ENCODE measurements at regions not wholly inside any gene's neighbourhood (a gene's known extent, or its start where the extent isn't known, plus 50 kb on each side); places are given as distances from the start of the nearest gene placed in this dataset.

DNA sequence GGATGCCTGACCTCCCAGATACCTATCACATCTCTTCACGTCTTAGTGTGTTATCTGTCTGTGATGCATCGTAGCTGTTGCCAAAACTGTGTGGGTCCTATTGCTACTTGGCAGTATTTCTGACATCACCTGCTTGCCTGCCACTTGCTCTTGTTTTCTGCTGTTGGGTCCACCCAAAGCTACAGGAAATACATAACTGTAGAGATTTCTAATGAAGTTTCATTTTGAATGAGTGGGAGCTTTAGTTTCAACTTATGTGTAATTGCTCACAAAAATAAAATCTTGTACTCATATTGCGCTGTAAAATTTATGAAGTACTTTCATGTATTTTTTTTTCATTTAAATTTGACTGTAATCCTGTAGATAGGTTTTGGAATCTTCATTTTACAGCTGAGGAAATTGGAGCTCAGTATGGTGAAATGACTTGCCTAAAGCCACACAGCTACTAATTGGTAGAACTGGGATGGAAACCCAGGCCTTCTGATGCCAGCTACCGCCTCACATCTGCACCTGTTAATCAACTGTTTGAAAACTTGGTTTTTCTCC lies 113.6 kb upstream of the MAN1A1 start:
- BruUV-seq (replicated peaks): no TSS peak

More for the DNA sequence above, 113.6 kb upstream of the MAN1A1 start:
- ATAC-seq: no peak
- no peaks in the 10 kb centered on the region for H3K36me3 ChIP-seq (replicated peaks in 1 of 2; ENCODE audit: control insufficient read depth in 1 of 2, insufficient read depth in 2 of 2, low read length in 2 of 2)
- POLR2A ChIA-PET: no interaction called here
- no peak overlapping the region for H3K4me3 ChIP-seq (replicated peaks in 1 of 3; ENCODE audit: insufficient read depth in 1 of 3, low read depth in 2 of 3, low read length in 3 of 3)
- in situ Hi-C loops (cut with HindIII; ENCODE audit: extremely low pct_ligation_motif_present, low pct_unique_long_range_greater_than_20kb): no loop called here
- FAIRE-seq: no peak
- H3K4me1 ChIP-seq (ENCODE audit: insufficient read depth, low read length): no peaks in the 10 kb centered on the region
- no peak overlapping the region for H3K4me2 ChIP-seq (ENCODE audit: low read depth, low read length)
- 37% methylated on average over 4 of the region's 4 CpGs for WGBS (ENCODE audit: low lambda C conversion rate)
- no peaks in the 10 kb centered on the region for H3K9me3 ChIP-seq (ENCODE audit: low read length)
- H3K79me2 ChIP-seq (ENCODE audit: insufficient read depth, low read length): no peaks in the 10 kb centered on the region
- no peak for TF ChIP-seq ZNF337 (CRISPR knock-in tag; IDR thresholded peaks at IDR 0.05; ENCODE audit: borderline replicate concordance, low read depth)
- TF ChIP-seq, protein P1, sequence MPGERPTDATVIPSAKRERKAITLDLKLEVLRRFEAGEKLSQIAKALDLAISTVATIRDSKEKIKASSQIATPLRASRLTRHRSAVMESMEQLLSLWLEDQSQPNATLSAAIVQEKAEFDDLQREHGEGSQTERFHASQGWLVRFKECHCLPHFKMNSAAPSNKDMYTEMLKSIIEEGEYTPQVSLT (CRISPR knock-in tag; IDR thresholded peaks at IDR 0.05; ENCODE audit: borderline replicate concordance, low read depth): no peak
- TF ChIP-seq, protein P2, sequence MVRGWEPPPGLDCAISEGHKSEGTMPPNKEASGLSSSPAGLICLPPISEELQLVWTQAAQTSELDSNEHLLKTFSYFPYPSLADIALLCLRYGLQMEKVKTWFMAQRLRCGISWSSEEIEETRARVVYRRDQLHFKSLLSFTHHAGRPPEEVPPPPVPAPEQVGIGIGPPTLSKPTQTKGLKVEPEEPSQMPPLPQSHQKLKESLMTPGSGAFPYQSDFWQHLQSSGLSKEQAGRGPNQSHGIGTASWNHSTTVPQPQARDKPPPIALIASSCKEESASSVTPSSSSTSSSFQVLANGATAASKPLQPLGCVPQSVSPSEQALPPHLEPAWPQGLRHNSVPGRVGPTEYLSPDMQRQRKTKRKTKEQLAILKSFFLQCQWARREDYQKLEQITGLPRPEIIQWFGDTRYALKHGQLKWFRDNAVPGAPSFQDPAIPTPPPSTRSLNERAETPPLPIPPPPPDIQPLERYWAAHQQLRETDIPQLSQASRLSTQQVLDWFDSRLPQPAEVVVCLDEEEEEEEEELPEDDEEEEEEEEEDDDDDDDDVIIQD (CRISPR knock-in tag; IDR thresholded peaks at IDR 0.05; ENCODE audit: low read depth): no peak
- no peak for TF ChIP-seq ZNF333 (CRISPR knock-in tag; IDR thresholded peaks at IDR 0.05; ENCODE audit: borderline replicate concordance)
- TF ChIP-seq, protein P3, sequence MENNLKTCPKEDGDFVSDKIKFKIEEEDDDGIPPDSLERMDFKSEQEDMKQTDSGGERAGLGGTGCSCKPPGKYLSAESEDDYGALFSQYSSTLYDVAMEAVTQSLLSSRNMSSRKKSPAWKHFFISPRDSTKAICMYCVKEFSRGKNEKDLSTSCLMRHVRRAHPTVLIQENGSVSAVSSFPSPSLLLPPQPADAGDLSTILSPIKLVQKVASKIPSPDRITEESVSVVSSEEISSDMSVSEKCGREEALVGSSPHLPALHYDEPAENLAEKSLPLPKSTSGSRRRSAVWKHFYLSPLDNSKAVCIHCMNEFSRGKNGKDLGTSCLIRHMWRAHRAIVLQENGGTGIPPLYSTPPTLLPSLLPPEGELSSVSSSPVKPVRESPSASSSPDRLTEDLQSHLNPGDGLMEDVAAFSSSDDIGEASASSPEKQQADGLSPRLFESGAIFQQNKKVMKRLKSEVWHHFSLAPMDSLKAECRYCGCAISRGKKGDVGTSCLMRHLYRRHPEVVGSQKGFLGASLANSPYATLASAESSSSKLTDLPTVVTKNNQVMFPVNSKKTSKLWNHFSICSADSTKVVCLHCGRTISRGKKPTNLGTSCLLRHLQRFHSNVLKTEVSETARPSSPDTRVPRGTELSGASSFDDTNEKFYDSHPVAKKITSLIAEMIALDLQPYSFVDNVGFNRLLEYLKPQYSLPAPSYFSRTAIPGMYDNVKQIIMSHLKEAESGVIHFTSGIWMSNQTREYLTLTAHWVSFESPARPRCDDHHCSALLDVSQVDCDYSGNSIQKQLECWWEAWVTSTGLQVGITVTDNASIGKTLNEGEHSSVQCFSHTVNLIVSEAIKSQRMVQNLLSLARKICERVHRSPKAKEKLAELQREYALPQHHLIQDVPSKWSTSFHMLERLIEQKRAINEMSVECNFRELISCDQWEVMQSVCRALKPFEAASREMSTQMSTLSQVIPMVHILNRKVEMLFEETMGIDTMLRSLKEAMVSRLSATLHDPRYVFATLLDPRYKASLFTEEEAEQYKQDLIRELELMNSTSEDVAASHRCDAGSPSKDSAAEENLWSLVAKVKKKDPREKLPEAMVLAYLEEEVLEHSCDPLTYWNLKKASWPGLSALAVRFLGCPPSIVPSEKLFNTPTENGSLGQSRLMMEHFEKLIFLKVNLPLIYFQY (CRISPR knock-in tag; IDR thresholded peaks at IDR 0.05; ENCODE audit: borderline replicate concordance): no peak
- CTCF ChIA-PET (ENCODE audit: low intra/inter-chr PET ratio, low total read pairs): no interaction called here
- H4K20me1 ChIP-seq (ENCODE audit: insufficient read depth, low read length): no peaks in the 10 kb centered on the region
- H3K27ac ChIP-seq (ENCODE audit: extremely low read length, insufficient read depth, low read length): no peak overlapping the region
- intact Hi-C loops (cut with micrococcal nuclease; ENCODE audit: unreplicated experiment): no loop called here
- no peaks in the 10 kb centered on the region for H3K27me3 ChIP-seq (ENCODE audit: control insufficient read depth in 1 of 2, insufficient read depth in 2 of 2, low read length in 2 of 2)
- no peak overlapping the region for H3K9ac ChIP-seq (ENCODE audit: insufficient read depth, low read depth, low read length)
- no peak overlapping the region for H2AFZ ChIP-seq (ENCODE audit: low read length)
- no peak for DNase-seq (ENCODE audit: low spot score)
